ENCODE measurements at regions not wholly inside any gene's neighbourhood (a gene's known extent, or its start where the extent isn't known, plus 50 kb on each side); places are given as distances from the start of the nearest gene placed in this dataset.

DNA sequence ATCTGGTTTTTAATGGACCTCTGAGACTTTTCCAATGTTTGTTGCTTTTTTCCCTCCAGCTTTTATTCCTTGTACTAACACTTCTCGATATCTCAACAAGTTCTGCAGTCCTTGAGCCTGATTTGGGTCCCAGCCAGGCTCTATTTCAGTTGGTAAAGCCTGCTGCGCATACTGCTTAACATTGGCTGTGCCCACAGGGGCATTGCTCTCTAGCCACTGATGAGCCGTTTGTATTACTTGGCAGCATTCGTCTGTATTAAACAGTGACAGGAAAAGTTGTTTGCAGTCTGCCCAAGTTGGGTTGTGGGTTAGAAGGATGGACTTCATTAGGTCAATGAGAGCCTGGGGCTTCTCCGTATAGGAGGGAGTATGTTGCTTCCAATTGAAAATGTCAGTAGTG lies 59.6 kb upstream of the XAGE1B start:
- TF ChIP-seq, protein P1, sequence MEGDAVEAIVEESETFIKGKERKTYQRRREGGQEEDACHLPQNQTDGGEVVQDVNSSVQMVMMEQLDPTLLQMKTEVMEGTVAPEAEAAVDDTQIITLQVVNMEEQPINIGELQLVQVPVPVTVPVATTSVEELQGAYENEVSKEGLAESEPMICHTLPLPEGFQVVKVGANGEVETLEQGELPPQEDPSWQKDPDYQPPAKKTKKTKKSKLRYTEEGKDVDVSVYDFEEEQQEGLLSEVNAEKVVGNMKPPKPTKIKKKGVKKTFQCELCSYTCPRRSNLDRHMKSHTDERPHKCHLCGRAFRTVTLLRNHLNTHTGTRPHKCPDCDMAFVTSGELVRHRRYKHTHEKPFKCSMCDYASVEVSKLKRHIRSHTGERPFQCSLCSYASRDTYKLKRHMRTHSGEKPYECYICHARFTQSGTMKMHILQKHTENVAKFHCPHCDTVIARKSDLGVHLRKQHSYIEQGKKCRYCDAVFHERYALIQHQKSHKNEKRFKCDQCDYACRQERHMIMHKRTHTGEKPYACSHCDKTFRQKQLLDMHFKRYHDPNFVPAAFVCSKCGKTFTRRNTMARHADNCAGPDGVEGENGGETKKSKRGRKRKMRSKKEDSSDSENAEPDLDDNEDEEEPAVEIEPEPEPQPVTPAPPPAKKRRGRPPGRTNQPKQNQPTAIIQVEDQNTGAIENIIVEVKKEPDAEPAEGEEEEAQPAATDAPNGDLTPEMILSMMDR (IDR thresholded peaks at IDR 0.05; ENCODE audit: low read depth, low read length, poor library complexity, severe bottlenecking) = no peak
- no peak for TF ChIP-seq EZH2phosphoT487 (IDR thresholded peaks at IDR 0.05; ENCODE audit: borderline replicate concordance, low read length)
